Progenitor cell of endocrine pancreas (in vitro differentiated cells): ENCODE measurements at regions not wholly inside any gene's neighbourhood (a gene's known extent, or its start where the extent isn't known, plus 50 kb on each side); places are given as distances from the start of the nearest gene placed in this dataset.

Experiments used
- DNase-seq: peaks from one replicate; pipeline ENCODE4 v3.0.0; 2021; ENCODE audit warnings: low spot score; ENCODE audit not compliant: unreplicated experiment
- H3K27ac Mint-ChIP-seq: 2 replicates; pipeline ENCODE4 v1.8.0; 2021; ENCODE audit warnings: mild to moderate bottlenecking, moderate library complexity, mixed read lengths
- H3K27me3 Mint-ChIP-seq: 2 replicates; pipeline ENCODE4 v1.8.0; 2021; ENCODE audit warnings: mixed read lengths
- H3K36me3 Mint-ChIP-seq: 2 replicates; pipeline ENCODE4 v1.8.0; 2022; ENCODE audit warnings: mixed read lengths; ENCODE audit not compliant: insufficient read depth
- H3K4me1 Mint-ChIP-seq: 2 replicates; pipeline ENCODE4 v1.8.0; 2021; ENCODE audit warnings: low read depth, mixed read lengths
- H3K4me3 Mint-ChIP-seq: 2 replicates; pipeline ENCODE4 v1.8.0; 2021; ENCODE audit warnings: low read depth, mild to moderate bottlenecking, moderate library complexity, mixed read lengths
- H3K9me3 Mint-ChIP-seq: 2 replicates; pipeline ENCODE4 v1.8.0; 2021; ENCODE audit warnings: low read depth, mixed read lengths
- TF ChIP-seq, protein P1 (sequence below): fragments of 200-600 bp; sonication (generic); IDR thresholded peaks from one replicate; pipeline ENCODE4 v1.5.0; 2021; ENCODE audit warnings: antibody characterized with exemption, mild to moderate bottlenecking; ENCODE audit not compliant: unreplicated experiment

DNA sequence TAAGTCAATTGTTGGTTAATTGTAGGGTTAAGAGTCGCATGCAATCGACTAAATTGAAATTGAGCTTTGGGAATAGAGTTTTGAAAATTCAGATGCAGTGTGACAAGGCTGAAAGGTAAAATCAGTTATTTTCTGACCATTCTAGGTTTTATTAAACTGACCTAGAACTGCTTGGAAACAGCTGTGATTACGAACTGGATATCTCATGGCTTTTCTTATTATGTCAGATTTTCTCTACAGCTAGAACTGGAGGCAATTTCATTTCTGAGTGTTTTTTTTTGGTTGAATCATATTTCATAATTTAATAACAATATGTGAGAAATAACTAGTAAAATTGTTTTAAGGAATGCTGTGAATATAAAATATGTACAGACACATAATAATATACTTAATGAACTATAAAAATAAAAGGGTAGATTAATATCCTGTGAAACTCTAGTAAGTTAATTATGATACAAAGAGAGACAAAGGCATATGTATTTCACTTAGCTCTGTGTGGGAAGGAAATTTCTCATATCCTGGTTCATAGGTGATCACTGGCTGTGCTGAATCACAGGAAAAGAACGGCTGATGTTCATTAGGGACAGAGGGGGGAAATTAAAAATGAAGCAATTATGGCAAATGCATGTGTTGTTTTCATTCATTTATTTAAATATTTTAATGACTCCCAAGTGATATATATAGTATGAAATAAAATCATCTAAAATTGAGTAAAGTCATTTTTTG lies 403.2 kb downstream of the ZIC1 start:
- Mint-ChIP-seq H3K4me3 (no peak overlapping the region), H3K9me3 (no peaks in the 10 kb centered on the region), H3K27me3 (no peaks in the 10 kb centered on the region), H3K4me1 (no peaks in the 10 kb centered on the region), H3K27ac (no peak overlapping the region), H3K36me3 (no peaks in the 10 kb centered on the region)
- no peak for DNase-seq
- TF ChIP-seq, protein P1, sequence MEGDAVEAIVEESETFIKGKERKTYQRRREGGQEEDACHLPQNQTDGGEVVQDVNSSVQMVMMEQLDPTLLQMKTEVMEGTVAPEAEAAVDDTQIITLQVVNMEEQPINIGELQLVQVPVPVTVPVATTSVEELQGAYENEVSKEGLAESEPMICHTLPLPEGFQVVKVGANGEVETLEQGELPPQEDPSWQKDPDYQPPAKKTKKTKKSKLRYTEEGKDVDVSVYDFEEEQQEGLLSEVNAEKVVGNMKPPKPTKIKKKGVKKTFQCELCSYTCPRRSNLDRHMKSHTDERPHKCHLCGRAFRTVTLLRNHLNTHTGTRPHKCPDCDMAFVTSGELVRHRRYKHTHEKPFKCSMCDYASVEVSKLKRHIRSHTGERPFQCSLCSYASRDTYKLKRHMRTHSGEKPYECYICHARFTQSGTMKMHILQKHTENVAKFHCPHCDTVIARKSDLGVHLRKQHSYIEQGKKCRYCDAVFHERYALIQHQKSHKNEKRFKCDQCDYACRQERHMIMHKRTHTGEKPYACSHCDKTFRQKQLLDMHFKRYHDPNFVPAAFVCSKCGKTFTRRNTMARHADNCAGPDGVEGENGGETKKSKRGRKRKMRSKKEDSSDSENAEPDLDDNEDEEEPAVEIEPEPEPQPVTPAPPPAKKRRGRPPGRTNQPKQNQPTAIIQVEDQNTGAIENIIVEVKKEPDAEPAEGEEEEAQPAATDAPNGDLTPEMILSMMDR, result no peak

DNA sequence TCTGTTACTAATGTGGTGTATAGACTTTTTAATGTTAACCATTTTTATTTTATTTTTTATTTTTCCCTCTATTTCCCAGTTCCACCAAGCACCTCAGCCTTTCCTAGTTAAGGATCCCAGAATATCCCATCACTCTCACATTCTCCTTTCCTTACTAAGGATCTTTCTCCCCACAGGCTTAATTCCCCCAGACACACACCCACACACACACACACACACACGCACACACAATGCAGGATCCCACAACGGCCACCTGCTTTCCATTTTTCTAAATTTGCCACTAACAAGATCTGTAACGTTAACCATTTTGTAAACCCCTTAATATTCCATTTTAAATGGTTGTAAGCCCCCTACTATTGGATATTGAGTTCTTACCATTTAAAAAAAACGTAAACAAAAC lies 404.1 kb downstream of the ZIC1 start:
- TF ChIP-seq, protein P1, result no peak
- DNase-seq, result no peak
- Mint-ChIP-seq H3K4me3 (no peak overlapping the region), H3K9me3 (no peaks in the 10 kb centered on the region), H3K27me3 (no peaks in the 10 kb centered on the region), H3K36me3 (no peaks in the 10 kb centered on the region), H3K4me1 (no peaks in the 10 kb centered on the region), H3K27ac (no peak overlapping the region)

DNA sequence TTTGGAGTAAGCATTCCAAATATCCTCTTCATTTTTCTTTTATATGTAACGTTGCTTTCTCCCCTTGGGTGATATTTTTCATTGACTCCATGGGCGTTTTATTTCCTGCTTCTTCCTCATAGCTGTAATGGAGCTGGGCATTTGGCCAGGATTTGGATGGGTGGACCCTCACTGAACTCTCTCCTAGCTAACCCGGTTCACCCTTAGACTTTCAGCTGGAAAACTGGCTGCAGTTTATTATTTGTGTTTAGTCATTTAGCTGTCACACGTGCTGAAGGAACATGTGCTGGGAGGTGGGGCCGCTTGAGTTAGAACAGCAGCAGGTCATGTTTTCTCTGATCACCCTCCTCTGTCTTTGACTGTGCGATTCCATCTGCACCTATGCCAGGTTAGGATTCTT lies 407.6 kb downstream of the ZIC1 start:
- Mint-ChIP-seq H3K36me3 (no peaks in the 10 kb centered on the region), H3K4me1 (no peaks in the 10 kb centered on the region), H3K4me3 (no peak overlapping the region), H3K27me3 (no peaks in the 10 kb centered on the region), H3K27ac (no peak overlapping the region), H3K9me3 (no peaks in the 10 kb centered on the region)
- no peak for DNase-seq
- TF ChIP-seq, protein P1, result no peak

DNA sequence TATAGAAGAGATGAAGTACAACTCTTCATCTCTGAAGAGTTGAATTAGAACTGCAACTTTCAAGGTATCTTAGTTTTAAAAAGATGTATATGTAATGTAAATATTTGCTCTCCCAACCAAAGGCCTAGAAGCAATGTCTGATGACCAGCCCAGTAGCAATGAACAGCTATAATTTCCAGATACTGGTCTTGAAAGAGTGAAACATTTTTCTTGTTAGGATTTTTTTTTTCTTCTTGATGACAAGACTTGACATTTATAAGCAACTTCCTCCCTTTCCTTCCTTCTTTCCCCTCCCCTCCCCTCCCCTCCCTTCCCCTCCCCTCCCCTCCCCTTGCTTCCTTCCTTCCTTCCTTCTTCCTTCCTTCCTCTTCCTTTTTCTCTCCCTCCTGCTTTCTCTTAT lies 423.4 kb downstream of the ZIC1 start:
- Mint-ChIP-seq H3K4me3 (no peak overlapping the region), H3K9me3 (no peaks in the 10 kb centered on the region), H3K4me1 (no peaks in the 10 kb centered on the region), H3K27ac (no peak overlapping the region), H3K36me3 (no peaks in the 10 kb centered on the region), H3K27me3 (no peaks in the 10 kb centered on the region)
- DNase-seq, result no peak
- TF ChIP-seq, protein P1, result no peak

DNA sequence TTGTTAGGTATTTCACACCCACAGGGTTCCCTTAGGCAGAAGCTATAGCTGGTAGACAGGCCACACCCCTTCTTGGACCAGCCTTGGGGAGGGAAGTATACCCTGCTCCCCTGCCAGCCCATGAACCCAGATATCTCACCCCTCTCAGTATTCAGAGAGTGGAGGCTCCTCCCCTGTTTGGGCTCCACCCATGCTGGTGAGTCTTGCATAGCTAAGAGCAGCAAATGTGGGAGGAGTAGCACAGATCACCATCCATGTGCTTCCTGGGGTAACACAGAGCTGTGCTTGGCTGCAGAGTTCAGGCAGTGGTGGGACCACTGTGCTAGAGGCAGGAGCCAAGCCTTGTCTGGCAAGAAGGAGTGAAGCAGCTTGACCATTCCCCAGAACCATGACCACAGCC lies 427.2 kb downstream of the ZIC1 start:
- no peak overlapping the region for H3K27ac Mint-ChIP-seq
- H3K4me1 Mint-ChIP-seq, result no peaks in the 10 kb centered on the region
- H3K36me3 Mint-ChIP-seq, result no peaks in the 10 kb centered on the region
- H3K9me3 Mint-ChIP-seq, result no peaks in the 10 kb centered on the region
- no peak for DNase-seq
- no peak overlapping the region for H3K4me3 Mint-ChIP-seq
- TF ChIP-seq, protein P1, result no peak
- no peaks in the 10 kb centered on the region for H3K27me3 Mint-ChIP-seq
